Aorta (tissue), 5 donors: ENCODE measurements at regions not wholly inside any gene's neighbourhood (a gene's known extent, or its start where the extent isn't known, plus 50 kb on each side); places are given as distances from the start of the nearest gene placed in this dataset.
"Not testable (repeated sequence)": the region's sequence is repeated elsewhere in the genome, so short reads cannot be mapped to it uniquely, and the experiment has no call there.

Experiments
- ATAC-seq: fragments of 200-7000 bp; cut with Tn5 transposase; one replicate; pipeline ENCODE4 v1.9.1; 2022; ENCODE audit warnings: moderate library complexity; ENCODE audit not compliant: low FRiP score
- DNase-seq, 2 donors: peaks; one replicate each; pipeline ENCODE4 v3.0.0-alpha.2; 2020
- H3K27ac ChIP-seq, 2 donors: one replicate each; pipeline ENCODE4 v1.5.1; 2013; ENCODE audit warnings: low read length in 2 of 2, mild to moderate bottlenecking in 2 of 2, moderate library complexity in 2 of 2, control low read depth in 1 of 2, inconsistent platforms in 1 of 2, low read depth in 1 of 2
- H3K27me3 ChIP-seq, 2 donors: one replicate each; pipeline ENCODE4 v1.6.1; 2013; ENCODE audit warnings: control low read depth in 1 of 2, low read length in 1 of 2, mild to moderate bottlenecking in 1 of 2, moderate library complexity in 1 of 2; ENCODE audit not compliant: insufficient read depth in 2 of 2, control insufficient read depth in 1 of 2
- H3K36me3 ChIP-seq, 2 donors: one replicate each; pipeline ENCODE4 v1.6.1; 2013; ENCODE audit warnings: control low read depth in 1 of 2, low read length in 1 of 2, mild to moderate bottlenecking in 1 of 2; ENCODE audit not compliant: insufficient read depth in 2 of 2, control insufficient read depth in 1 of 2
- H3K4me1 ChIP-seq, 2 donors: one replicate each; pipeline ENCODE4 v1.6.1; 2013; ENCODE audit warnings: low read length in 2 of 2, control low read depth in 1 of 2, mild to moderate bottlenecking in 1 of 2, moderate library complexity in 1 of 2; ENCODE audit not compliant: insufficient read depth in 2 of 2, control insufficient read depth in 1 of 2
- H3K4me3 ChIP-seq, 2 donors: one replicate each; pipeline ENCODE4 v1.5.1; 2013; ENCODE audit warnings: low read length in 2 of 2, control low read depth in 1 of 2, mild to moderate bottlenecking in 1 of 2
- H3K9me3 ChIP-seq: one replicate; pipeline ENCODE4 v1.6.1; 2013; ENCODE audit warnings: mild to moderate bottlenecking, low read length; ENCODE audit not compliant: control insufficient read depth
- WGBS, 2 donors: extraction: QIAGEN DNeasy Blood & Tissue Kit; methylation state at CpG; one replicate each; pipeline ENCODE4 v1.1.7; 2013; 5-methylcytosine and 5-hydroxymethylcytosine counted together
- intact Hi-C, 2 donors: fragments of 100-400 bp; cut with DNase I; formaldehyde crosslinking; loops; one replicate each; pipeline versions ENCODE4 v1.14.2 to v1.15.0; 2022
- donor health status: healthy with polysubstance abuse.
- donor health status: Bipolar disorder and iron deficiency.
- donor health status: DM: no; HTN: no; CAD: no.
- donor health status: DM: no; HTN: no; CAD: no.
- donor health status: DM: yes; HTN: yes; CAD: no.

GRCh38 chr5:85990998-85991397 lies 626.7 kb upstream of the COX7C start:
- Histone ChIP-seq H3K9me3 (peaks cover 4% of the 10 kb centered on the region), H3K4me1 (no peaks in the 10 kb centered on the region), H3K36me3 (no peaks in the 10 kb centered on the region), H3K4me3 (no peak overlapping the region), H3K27me3 (no peaks in the 10 kb centered on the region), H3K27ac (no peak overlapping the region)
- DNase-seq (no peak), ATAC-seq (no peak)
- 70 to 77% methylated on average over 2 of the region's 2 CpGs for WGBS, 2 donors
- intact Hi-C loops = no loop called here

GRCh38 chr5:85994653-85995052 lies 623.1 kb upstream of the COX7C start:
- H3K27ac ChIP-seq, intact Hi-C loops, DNase-seq, ATAC-seq, H3K4me1 ChIP-seq, H3K36me3 ChIP-seq, H3K9me3 ChIP-seq, H3K4me3 ChIP-seq, H3K27me3 ChIP-seq: not testable (repeated sequence)
- 76 to 81% methylated on average over 3 of the region's 3 CpGs for WGBS, 2 donors

GRCh38 chr5:85998656-85999055 lies 619.1 kb upstream of the COX7C start:
- no peak for DNase-seq
- no peaks in the 10 kb centered on the region for H3K27me3 ChIP-seq
- 9 to 11% methylated on average over 2 of the region's 2 CpGs for WGBS, 2 donors
- no peak overlapping the region for H3K27ac ChIP-seq
- no peak overlapping the region for H3K4me3 ChIP-seq
- no peaks in the 10 kb centered on the region for H3K9me3 ChIP-seq
- intact Hi-C loops = no loop called here
- no peak for ATAC-seq
- no peaks in the 10 kb centered on the region for H3K36me3 ChIP-seq
- H3K4me1 ChIP-seq = no peaks in the 10 kb centered on the region

- Histone ChIP-seq H3K4me3 (no peak overlapping the region), H3K9me3 (no peaks in the 10 kb centered on the region), H3K4me1 (no peaks in the 10 kb centered on the region), H3K36me3 (no peaks in the 10 kb centered on the region), H3K27ac (no peak overlapping the region), H3K27me3 (peaks cover 0 to 2% of the 10 kb centered on the region in 2 donors)
- 70 to 75% methylated on average over 2 of the region's 2 CpGs for WGBS, 2 donors
- intact Hi-C loops = no loop called here
- ATAC-seq (no peak), DNase-seq (no peak)
These were observed 609.4 kb upstream of the COX7C start for GRCh38 chr5:86008293-86008692.

GRCh38 chr5:86008704-86009103 lies 609.0 kb upstream of the COX7C start:
- no peaks in the 10 kb centered on the region for H3K36me3 ChIP-seq
- no peaks in the 10 kb centered on the region for H3K9me3 ChIP-seq
- no peaks in the 10 kb centered on the region for H3K4me1 ChIP-seq
- peaks cover 0 to 2% of the 10 kb centered on the region in 2 donors for H3K27me3 ChIP-seq
- WGBS, 2 donors = 89 to 96% methylated on average over 3 of the region's 3 CpGs
- no peak overlapping the region for H3K4me3 ChIP-seq
- H3K27ac ChIP-seq = no peak overlapping the region
- no peak for ATAC-seq
- DNase-seq = no peak
- intact Hi-C loops = no loop called here

- no peak overlapping the region for H3K27ac ChIP-seq
- WGBS, 2 donors = 95 to 100% methylated on average over 1 of the region's 1 CpG
- peaks cover 0 to 2% of the 10 kb centered on the region in 2 donors for H3K27me3 ChIP-seq
- no peaks in the 10 kb centered on the region for H3K4me1 ChIP-seq
- no peaks in the 10 kb centered on the region for H3K36me3 ChIP-seq
- intact Hi-C loops = no loop called here
- ATAC-seq (no peak), DNase-seq (no peak)
- H3K9me3 ChIP-seq = no peaks in the 10 kb centered on the region
- no peak overlapping the region for H3K4me3 ChIP-seq
These were observed 605.8 kb upstream of the COX7C start for GRCh38 chr5:86011937-86012336.

GRCh38 chr5:86029308-86029707 lies 588.4 kb upstream of the COX7C start:
- intact Hi-C loops = no loop called here
- no peak for ATAC-seq
- 72 to 79% methylated on average over 1 of the region's 1 CpG for WGBS, 2 donors

GRCh38 chr5:86030753-86031152 lies 587.0 kb upstream of the COX7C start:
- Histone ChIP-seq H3K36me3 (no peaks in the 10 kb centered on the region), H3K27ac (no peak overlapping the region), H3K4me3 (no peak overlapping the region), H3K27me3 (no peaks in the 10 kb centered on the region), H3K4me1 (no peaks in the 10 kb centered on the region), H3K9me3 (no peaks in the 10 kb centered on the region)
- WGBS, 2 donors = 47 to 52% methylated on average over 4 of the region's 4 CpGs
- DNase-seq (no peak), ATAC-seq (no peak)
- intact Hi-C loops = no loop called here

More at GRCh38 chr5:86029308-86029707, 588.4 kb upstream of the COX7C start:
- Histone ChIP-seq H3K36me3 (no peaks in the 10 kb centered on the region), H3K9me3 (no peaks in the 10 kb centered on the region), H3K27ac (no peak overlapping the region), H3K27me3 (no peaks in the 10 kb centered on the region), H3K4me1 (no peaks in the 10 kb centered on the region), H3K4me3 (no peak overlapping the region)
- DNase-seq = no peak

- DNase-seq (no peak), ATAC-seq (no peak)
- intact Hi-C loops = no loop called here
- H3K4me3 ChIP-seq = no peak overlapping the region
- no peaks in the 10 kb centered on the region for H3K27me3 ChIP-seq
- WGBS, 2 donors = 70 to 71% methylated on average over 3 of the region's 3 CpGs
- H3K27ac ChIP-seq = no peak overlapping the region
- no peaks in the 10 kb centered on the region for H3K36me3 ChIP-seq
- H3K4me1 ChIP-seq = no peaks in the 10 kb centered on the region
- no peaks in the 10 kb centered on the region for H3K9me3 ChIP-seq
These were observed 579.2 kb upstream of the COX7C start for GRCh38 chr5:86038566-86038965.
